ENCODE measurements at regions not wholly inside any gene's neighbourhood (a gene's known extent, or its start where the extent isn't known, plus 50 kb on each side); places are given as distances from the start of the nearest gene placed in this dataset.

- no peak for ATAC-seq
- Histone ChIP-seq H3K27me3 (no peaks in the 10 kb centered on the region), H3K9me3 (no peaks in the 10 kb centered on the region), H3K4me3 (no peak overlapping the region), H3K4me1 (no peaks in the 10 kb centered on the region), H3K27ac (no peak overlapping the region), H3K36me3 (no peaks in the 10 kb centered on the region)
- in situ Hi-C loops (cut with MboI; ENCODE audit: low sequenced_read_pairs in 4 of 4) (no loop called here), intact Hi-C loops (cut with DNase I; ENCODE audit: low total_unique reads) (no loop called here)
- no peak for DNase-seq
- TF ChIP-seq CTCF (IDR thresholded peaks at IDR 0.05 in 4 of 5, conservative IDR thresholded peaks at IDR 0.05 in 1 of 5) (no peak), POLR2A (IDR thresholded peaks at IDR 0.05) (no peak)
Observed at GRCh38 chr15:63453186-63453905, 51.0 kb upstream of the USP3 start.

- no peak for ATAC-seq
- in situ Hi-C loops (cut with MboI; ENCODE audit: low sequenced_read_pairs in 4 of 4), result no loop called here
Observed at GRCh38 chr15:63454503-63455211, 49.7 kb upstream of the USP3 start.

More at GRCh38 chr15:63454503-63455211, 49.7 kb upstream of the USP3 start:
- Histone ChIP-seq H3K36me3 (no peaks in the 10 kb centered on the region), H3K9me3 (no peaks in the 10 kb centered on the region), H3K4me1 (no peaks in the 10 kb centered on the region), H3K27ac (no peak overlapping the region), H3K27me3 (no peaks in the 10 kb centered on the region), H3K4me3 (no peak overlapping the region)
- no peak for DNase-seq
- intact Hi-C loops (cut with DNase I; ENCODE audit: low total_unique reads), result no loop called here
- TF ChIP-seq POLR2A (IDR thresholded peaks at IDR 0.05), result no peak
- no peak for TF ChIP-seq CTCF (IDR thresholded peaks at IDR 0.05 in 4 of 5, conservative IDR thresholded peaks at IDR 0.05 in 1 of 5)
